GM10266 (cell line): ENCODE measurements at regions not wholly inside any gene's neighbourhood (a gene's known extent, or its start where the extent isn't known, plus 50 kb on each side); places are given as distances from the start of the nearest gene placed in this dataset.

ENCODE experiments used
- DNase-seq: peaks from one replicate; pipeline ENCODE4 v3.0.0; 2012; ENCODE audit errors: extremely low spot score
- CTCF ChIP-seq: IDR thresholded peaks from 2 replicates; pipeline ENCODE4 v1.5.1; 2012; ENCODE audit warnings: mild to moderate bottlenecking, low read depth; ENCODE audit not compliant: control insufficient read depth, insufficient read depth; ENCODE audit errors: missing control alignments

GRCh38 chr20:39292193-39292736 lies 330.1 kb downstream of the DHX35 start:
- DNase-seq, result no peak
- TF ChIP-seq CTCF, result no peak

GRCh38 chr20:39291301-39291700 lies 329.2 kb downstream of the DHX35 start:
- no peak for TF ChIP-seq CTCF
- DNase-seq, result no peak

GRCh38 chr20:39290575-39290974 lies 328.4 kb downstream of the DHX35 start:
- no peak for DNase-seq

GRCh38 chr20:39289831-39290230 lies 327.7 kb downstream of the DHX35 start:
- TF ChIP-seq CTCF, result no peak
- no peak for DNase-seq

More at GRCh38 chr20:39290575-39290974, 328.4 kb downstream of the DHX35 start:
- no peak for TF ChIP-seq CTCF

GRCh38 chr20:39289316-39289715 lies 327.2 kb downstream of the DHX35 start:
- peak; percentile 52 for TF ChIP-seq CTCF
- peak; percentile 34 for DNase-seq

GRCh38 chr20:39283464-39283863 lies 321.3 kb downstream of the DHX35 start:
- DNase-seq, result no peak
- peak; percentile 11 for TF ChIP-seq CTCF

- no peak for DNase-seq
- TF ChIP-seq CTCF, result no peak
Observed at GRCh38 chr20:39282619-39283092, 320.5 kb downstream of the DHX35 start.
